DOHH2 (cell line): ENCODE measurements at regions not wholly inside any gene's neighbourhood (a gene's known extent, or its start where the extent isn't known, plus 50 kb on each side); places are given as distances from the start of the nearest gene placed in this dataset.

Source experiments
- H3F3A ChIP-seq: fragments of 200-600 bp; sonication (generic), shearing (Covaris generic); 2 replicates; pipeline ENCODE4 v1.6.0; 2016; ENCODE audit warnings: antibody characterized with exemption, mild to moderate bottlenecking; ENCODE audit not compliant: control insufficient read depth, insufficient read depth
- H3K27ac ChIP-seq: fragments of 200-600 bp; sonication (generic); 2 replicates; pipeline ENCODE4 v1.5.1; 2014; ENCODE audit warnings: low read depth, mild to moderate bottlenecking, low read length, moderate library complexity
- H3K27me3 ChIP-seq: fragments of 200-600 bp; sonication (generic); 2 replicates; pipeline ENCODE4 v1.6.1; 2014; ENCODE audit warnings: mild to moderate bottlenecking, low read length, mixed read lengths; ENCODE audit not compliant: control insufficient read depth
- H3K36me3 ChIP-seq: fragments of 200-600 bp; sonication (generic); 2 replicates; pipeline ENCODE4 v1.6.1; 2014; ENCODE audit warnings: mild to moderate bottlenecking, low read length, moderate library complexity, mixed read lengths; ENCODE audit not compliant: control insufficient read depth
- H3K4me1 ChIP-seq: fragments of 200-600 bp; sonication (generic); 2 replicates; pipeline ENCODE4 v1.6.1; 2014; ENCODE audit warnings: mild to moderate bottlenecking, low read length, mixed read lengths; ENCODE audit not compliant: control insufficient read depth
- H3K4me2 ChIP-seq: fragments of 200-600 bp; sonication (generic); 2 replicates; pipeline ENCODE4 v1.6.0; 2014; ENCODE audit warnings: mild to moderate bottlenecking, low read length, moderate library complexity
- H3K4me3 ChIP-seq: fragments of 200-600 bp; sonication (generic); 2 replicates; pipeline ENCODE4 v1.5.1; 2014; ENCODE audit warnings: mild to moderate bottlenecking, low read length, mixed read lengths
- H3K79me2 ChIP-seq: fragments of 200-600 bp; sonication (generic); 2 replicates; pipeline ENCODE4 v1.6.1; 2014; ENCODE audit warnings: mild to moderate bottlenecking, low read length, mixed read lengths; ENCODE audit not compliant: control insufficient read depth
- H3K9me2 ChIP-seq: fragments of 200-600 bp; sonication (generic); replicated peaks from 2 replicates; pipeline ENCODE4 v1.6.1; 2014; ENCODE audit warnings: mild to moderate bottlenecking, low read length, mixed read lengths; ENCODE audit not compliant: control insufficient read depth
- H3K9me3 ChIP-seq: fragments of 200-600 bp; sonication (generic); 2 replicates; pipeline ENCODE4 v1.6.1; 2014; ENCODE audit warnings: antibody characterized with exemption, low read length, mixed read lengths; ENCODE audit not compliant: control insufficient read depth, insufficient read depth
- H4K20me1 ChIP-seq: fragments of 200-600 bp; sonication (generic); 2 replicates; pipeline ENCODE4 v1.6.0; 2014; ENCODE audit warnings: low read depth, mild to moderate bottlenecking, antibody characterized with exemption, low read length, moderate library complexity; ENCODE audit not compliant: control insufficient read depth, insufficient read depth
- CTCF ChIP-seq: fragments of 200-600 bp; sonication (generic); IDR thresholded peaks from one replicate; pipeline ENCODE4 v1.5.1; 2014; ENCODE audit warnings: antibody characterized with exemption, mild to moderate bottlenecking, low read depth, low read length; ENCODE audit not compliant: poor library complexity, severe bottlenecking
- EZH2phosphoT487 ChIP-seq: fragments of 200-600 bp; sonication (generic); IDR thresholded peaks from 2 replicates; pipeline ENCODE4 v1.6.1; 2017; ENCODE audit warnings: borderline replicate concordance, mild to moderate bottlenecking, antibody characterized with exemption, low read length, moderate library complexity, mixed read lengths

- H3K27me3 ChIP-seq: 0 out of 2 replicates have a peak, but pooled peaks cover 2% of the 10 kb centered on the region
- H3K4me2 ChIP-seq: no peak overlapping the region
- no peaks in the 10 kb centered on the region for H3K9me3 ChIP-seq
- H3K4me3 ChIP-seq: no peak overlapping the region
- H4K20me1 ChIP-seq: no peaks in the 10 kb centered on the region
- no peaks in the 10 kb centered on the region for H3F3A ChIP-seq
- no peaks in the 10 kb centered on the region for H3K79me2 ChIP-seq
- H3K9me2 ChIP-seq: no peaks in the 10 kb centered on the region
- no peak overlapping the region for H3K27ac ChIP-seq
- no peaks in the 10 kb centered on the region for H3K36me3 ChIP-seq
- TF ChIP-seq EZH2phosphoT487: no peak
- no peak for TF ChIP-seq CTCF
- no peaks in the 10 kb centered on the region for H3K4me1 ChIP-seq
These were observed 54.1 kb upstream of the GRAMD2B start for GRCh38 chr5:126369083-126369482.

- no peak overlapping the region for H3K4me2 ChIP-seq
These were observed 53.0 kb upstream of the GRAMD2B start for GRCh38 chr5:126369995-126370731.

GRCh38 chr5:126370796-126371718, 52.2 kb upstream of the GRAMD2B start:
- Histone ChIP-seq H3K79me2 (no peaks in the 10 kb centered on the region), H3F3A (no peaks in the 10 kb centered on the region), H3K36me3 (no peaks in the 10 kb centered on the region), H3K4me1 (no peaks in the 10 kb centered on the region), H3K9me2 (no peaks in the 10 kb centered on the region), H3K4me2 (no peak overlapping the region), H3K9me3 (no peaks in the 10 kb centered on the region), H4K20me1 (no peaks in the 10 kb centered on the region), H3K4me3 (no peak overlapping the region), H3K27me3 (0 out of 2 replicates have a peak, but pooled peaks cover 3% of the 10 kb centered on the region), H3K27ac (no peak overlapping the region)
- TF ChIP-seq EZH2phosphoT487: no peak
- no peak for TF ChIP-seq CTCF

More at GRCh38 chr5:126369995-126370731, 53.0 kb upstream of the GRAMD2B start:
- Histone ChIP-seq H4K20me1 (no peaks in the 10 kb centered on the region), H3K4me3 (no peak overlapping the region), H3K9me3 (no peaks in the 10 kb centered on the region), H3K27ac (no peak overlapping the region), H3F3A (no peaks in the 10 kb centered on the region), H3K27me3 (0 out of 2 replicates have a peak, but pooled peaks cover 3% of the 10 kb centered on the region), H3K79me2 (no peaks in the 10 kb centered on the region), H3K36me3 (no peaks in the 10 kb centered on the region), H3K9me2 (no peaks in the 10 kb centered on the region), H3K4me1 (no peaks in the 10 kb centered on the region)
- TF ChIP-seq CTCF (no peak), EZH2phosphoT487 (no peak)
